ENCODE measurements at regions not wholly inside any gene's neighbourhood (a gene's known extent, or its start where the extent isn't known, plus 50 kb on each side); places are given as distances from the start of the nearest gene placed in this dataset.

GRCh38 chr19:20453425-20453935 lies 112.1 kb downstream of the ZNF737 start:
- TF ChIP-seq, protein P1, sequence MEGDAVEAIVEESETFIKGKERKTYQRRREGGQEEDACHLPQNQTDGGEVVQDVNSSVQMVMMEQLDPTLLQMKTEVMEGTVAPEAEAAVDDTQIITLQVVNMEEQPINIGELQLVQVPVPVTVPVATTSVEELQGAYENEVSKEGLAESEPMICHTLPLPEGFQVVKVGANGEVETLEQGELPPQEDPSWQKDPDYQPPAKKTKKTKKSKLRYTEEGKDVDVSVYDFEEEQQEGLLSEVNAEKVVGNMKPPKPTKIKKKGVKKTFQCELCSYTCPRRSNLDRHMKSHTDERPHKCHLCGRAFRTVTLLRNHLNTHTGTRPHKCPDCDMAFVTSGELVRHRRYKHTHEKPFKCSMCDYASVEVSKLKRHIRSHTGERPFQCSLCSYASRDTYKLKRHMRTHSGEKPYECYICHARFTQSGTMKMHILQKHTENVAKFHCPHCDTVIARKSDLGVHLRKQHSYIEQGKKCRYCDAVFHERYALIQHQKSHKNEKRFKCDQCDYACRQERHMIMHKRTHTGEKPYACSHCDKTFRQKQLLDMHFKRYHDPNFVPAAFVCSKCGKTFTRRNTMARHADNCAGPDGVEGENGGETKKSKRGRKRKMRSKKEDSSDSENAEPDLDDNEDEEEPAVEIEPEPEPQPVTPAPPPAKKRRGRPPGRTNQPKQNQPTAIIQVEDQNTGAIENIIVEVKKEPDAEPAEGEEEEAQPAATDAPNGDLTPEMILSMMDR (IDR thresholded peaks at IDR 0.05), result no peak
- no peak for TF ChIP-seq POLR2A (IDR thresholded peaks at IDR 0.05)
